ENCODE measurements at regions not wholly inside any gene's neighbourhood (a gene's known extent, or its start where the extent isn't known, plus 50 kb on each side); places are given as distances from the start of the nearest gene placed in this dataset.
A peak's percentile ranks its signal among the peaks of the same experiment; 100 is the strongest.

- TF ChIP-seq PREB (CRISPR knock-in tag; IDR thresholded peaks at IDR 0.05) (no peak), FOXP1 (IDR thresholded peaks at IDR 0.05) (no peak), FOXP1 (CRISPR knock-in tag; IDR thresholded peaks at IDR 0.05) (no peak)
These were observed 209.1 kb upstream of the JADE1 start (continued) for GRCh38 chr4:128600410-128600809.

GRCh38 chr4:128597500-128597899, 212.0 kb upstream of the JADE1 start:
- in situ Hi-C loops (cut with HindIII; ENCODE audit: extremely low pct_ligation_motif_present, low pct_unique_long_range_greater_than_20kb) (no loop called here), intact Hi-C loops (cut with micrococcal nuclease; ENCODE audit: unreplicated experiment) (no loop called here)
- no peak overlapping the region for H3K4me3 ChIP-seq (replicated peaks in 1 of 3; ENCODE audit: insufficient read depth in 1 of 3, low read depth in 2 of 3, low read length in 3 of 3)
- 84% methylated on average over 3 of the region's 3 CpGs for WGBS (ENCODE audit: low lambda C conversion rate)
- FAIRE-seq: no peak
- no peaks in the 10 kb centered on the region for H3K27me3 ChIP-seq (ENCODE audit: control insufficient read depth in 1 of 2, insufficient read depth in 2 of 2, low read length in 2 of 2)
- peaks cover 41% of the 10 kb centered on the region for H3K4me1 ChIP-seq (ENCODE audit: insufficient read depth, low read length)
- TF ChIP-seq PHF20 (CRISPR knock-in tag; IDR thresholded peaks at IDR 0.05) (no peak), ZNF556 (CRISPR knock-in tag; IDR thresholded peaks at IDR 0.05; ENCODE audit: borderline replicate concordance) (no peak), ZFYVE20 (CRISPR knock-in tag; IDR thresholded peaks at IDR 0.05; ENCODE audit: borderline replicate concordance, low read depth) (no peak), TP53 (CRISPR knock-in tag; conservative IDR thresholded peaks at IDR 0.05) (no peak)
- H3K36me3 ChIP-seq (replicated peaks in 1 of 2; ENCODE audit: control insufficient read depth in 1 of 2, insufficient read depth in 2 of 2, low read length in 2 of 2): no peaks in the 10 kb centered on the region
- no peaks in the 10 kb centered on the region for H4K20me1 ChIP-seq (ENCODE audit: insufficient read depth, low read length)
- no peak for DNase-seq (ENCODE audit: low spot score)
- no peak overlapping the region for H3K9ac ChIP-seq (ENCODE audit: insufficient read depth, low read depth, low read length)
- no peak for ATAC-seq
- POLR2A ChIA-PET: no interaction called here
- no peak overlapping the region for H2AFZ ChIP-seq (ENCODE audit: low read length)
- no TSS peak for BruUV-seq (replicated peaks)
- no peak overlapping the region for H3K27ac ChIP-seq (ENCODE audit: extremely low read length, insufficient read depth, low read length)
- peaks cover 6% of the 10 kb centered on the region; the same call in 1 of the 2 replicates for H3K9me3 ChIP-seq (ENCODE audit: low read length)
- H3K4me2 ChIP-seq (ENCODE audit: low read depth, low read length): no peak overlapping the region
- CTCF ChIA-PET (ENCODE audit: low intra/inter-chr PET ratio, low total read pairs): no interaction called here
- H3K79me2 ChIP-seq (ENCODE audit: insufficient read depth, low read length): no peaks in the 10 kb centered on the region

- intact Hi-C loops (cut with micrococcal nuclease; ENCODE audit: unreplicated experiment) (no loop called here), in situ Hi-C loops (cut with HindIII; ENCODE audit: extremely low pct_ligation_motif_present, low pct_unique_long_range_greater_than_20kb) (no loop called here)
- H3K4me2 ChIP-seq (ENCODE audit: low read depth, low read length): no peak overlapping the region
- no peaks in the 10 kb centered on the region for H3K27me3 ChIP-seq (ENCODE audit: control insufficient read depth in 1 of 2, insufficient read depth in 2 of 2, low read length in 2 of 2)
- H3K4me1 ChIP-seq (ENCODE audit: insufficient read depth, low read length): peaks cover 36% of the 10 kb centered on the region
- no peaks in the 10 kb centered on the region for H4K20me1 ChIP-seq (ENCODE audit: insufficient read depth, low read length)
- no TSS peak for BruUV-seq (replicated peaks)
- no peak overlapping the region for H2AFZ ChIP-seq (ENCODE audit: low read length)
- ATAC-seq (no peak), FAIRE-seq (no peak), DNase-seq (ENCODE audit: low spot score) (peak; percentile 20)
- H3K9ac ChIP-seq (ENCODE audit: insufficient read depth, low read depth, low read length): no peak overlapping the region
- WGBS (ENCODE audit: low lambda C conversion rate): 54% methylated on average over 2 of the region's 2 CpGs
- H3K79me2 ChIP-seq (ENCODE audit: insufficient read depth, low read length): no peaks in the 10 kb centered on the region
- POLR2A ChIA-PET: no interaction called here
- H3K4me3 ChIP-seq (replicated peaks in 1 of 3; ENCODE audit: insufficient read depth in 1 of 3, low read depth in 2 of 3, low read length in 3 of 3): no peak overlapping the region
- no peak overlapping the region for H3K27ac ChIP-seq (ENCODE audit: extremely low read length, insufficient read depth, low read length)
- H3K9me3 ChIP-seq (ENCODE audit: low read length): peaks cover 6% of the 10 kb centered on the region; the same call in 1 of the 2 replicates
- H3K36me3 ChIP-seq (replicated peaks in 1 of 2; ENCODE audit: control insufficient read depth in 1 of 2, insufficient read depth in 2 of 2, low read length in 2 of 2): no peaks in the 10 kb centered on the region
- CTCF ChIA-PET (ENCODE audit: low intra/inter-chr PET ratio, low total read pairs): no interaction called here
- TF ChIP-seq MBNL3 (CRISPR knock-in tag; conservative IDR thresholded peaks at IDR 0.05): no peak
- TF ChIP-seq TARDBP (CRISPR knock-in tag; IDR thresholded peaks at IDR 0.05): no peak
- no peak for TF ChIP-seq ATF7-NPFF (CRISPR knock-in tag; IDR thresholded peaks at IDR 0.05; ENCODE audit: low read depth)
- TF ChIP-seq ZNF691 (CRISPR knock-in tag; IDR thresholded peaks at IDR 0.05; ENCODE audit: borderline replicate concordance, low read depth): no peak
- no peak for TF ChIP-seq HINFP (CRISPR knock-in tag; IDR thresholded peaks at IDR 0.05; ENCODE audit: low read depth)
- TF ChIP-seq ZNF205 (CRISPR knock-in tag; IDR thresholded peaks at IDR 0.05): 0 out of 2 replicates have a peak, but pooled peaks have one; percentile 37
These were observed 212.6 kb upstream of the JADE1 start for GRCh38 chr4:128596853-128597252.

Measured in HepG2 (cell line).